ENCODE measurements at regions not wholly inside any gene's neighbourhood (a gene's known extent, or its start where the extent isn't known, plus 50 kb on each side); places are given as distances from the start of the nearest gene placed in this dataset.

GRCh38 chr2:106653465-106653864, 166.3 kb downstream of the CD8B2 start:
- TF ChIP-seq EZH2phosphoT487 (IDR thresholded peaks at IDR 0.05; ENCODE audit: low read depth, severe bottlenecking, unreplicated experiment), result no peak
- TF ChIP-seq EZH2 (IDR thresholded peaks at IDR 0.05; ENCODE audit: borderline replicate concordance), result no peak
- no peak for TF ChIP-seq CTCF (IDR thresholded peaks at IDR 0.05; ENCODE audit: poor library complexity)
- no peaks in the 10 kb centered on the region for H3K79me2 ChIP-seq
- 91% methylated on average over 6 of the region's 6 CpGs for WGBS (ENCODE audit: low lambda C conversion rate, missing lambda C conversion rate)
- no peak overlapping the region for H2AFZ ChIP-seq
- no peak overlapping the region for H3K27ac ChIP-seq
- no peaks in the 10 kb centered on the region for H3K27me3 ChIP-seq
- H3K4me3 ChIP-seq, result no peak overlapping the region
- H3K4me2 ChIP-seq, result no peak overlapping the region
- H4K20me1 ChIP-seq (ENCODE audit: insufficient read depth, poor library complexity, severe bottlenecking), result no peaks in the 10 kb centered on the region
- H3K9me3 ChIP-seq (ENCODE audit: low read depth), result no peaks in the 10 kb centered on the region
- H3K36me3 ChIP-seq (replicated peaks; ENCODE audit: insufficient read depth, low read depth), result no peaks in the 10 kb centered on the region
- no peak for DNase-seq (ENCODE audit: low spot score)
- no peaks in the 10 kb centered on the region for H3K4me1 ChIP-seq (ENCODE audit: insufficient read depth)
- H3K9me2 ChIP-seq (replicated peaks; ENCODE audit: insufficient read depth), result no peaks in the 10 kb centered on the region

- no peak overlapping the region for H3K27ac ChIP-seq
- no peak overlapping the region for H2AFZ ChIP-seq
- no peak for TF ChIP-seq CTCF (IDR thresholded peaks at IDR 0.05; ENCODE audit: poor library complexity)
- no peak for TF ChIP-seq EZH2 (IDR thresholded peaks at IDR 0.05; ENCODE audit: borderline replicate concordance)
- TF ChIP-seq EZH2phosphoT487 (IDR thresholded peaks at IDR 0.05; ENCODE audit: low read depth, severe bottlenecking, unreplicated experiment), result no peak
- DNase-seq (ENCODE audit: low spot score), result no peak
- WGBS (ENCODE audit: low lambda C conversion rate, missing lambda C conversion rate), result 90% methylated on average over 4 of the region's 4 CpGs
- H3K9me2 ChIP-seq (replicated peaks; ENCODE audit: insufficient read depth), result no peaks in the 10 kb centered on the region
- H3K9me3 ChIP-seq (ENCODE audit: low read depth), result no peaks in the 10 kb centered on the region
- H3K27me3 ChIP-seq, result no peaks in the 10 kb centered on the region
- no peaks in the 10 kb centered on the region for H4K20me1 ChIP-seq (ENCODE audit: insufficient read depth, poor library complexity, severe bottlenecking)
- no peak overlapping the region for H3K4me3 ChIP-seq
- no peaks in the 10 kb centered on the region for H3K4me1 ChIP-seq (ENCODE audit: insufficient read depth)
- H3K36me3 ChIP-seq (replicated peaks; ENCODE audit: insufficient read depth, low read depth), result no peaks in the 10 kb centered on the region
- no peaks in the 10 kb centered on the region for H3K79me2 ChIP-seq
- no peak overlapping the region for H3K4me2 ChIP-seq
Observed at GRCh38 chr2:106658616-106659015, 171.5 kb downstream of the CD8B2 start.

GRCh38 chr2:106664669-106665068, 177.5 kb downstream of the CD8B2 start:
- Histone ChIP-seq H3K27ac (no peak overlapping the region), H3K79me2 (no peaks in the 10 kb centered on the region), H3K9me3 (ENCODE audit: low read depth) (no peaks in the 10 kb centered on the region), H2AFZ (no peak overlapping the region), H3K4me3 (no peak overlapping the region), H4K20me1 (ENCODE audit: insufficient read depth, poor library complexity, severe bottlenecking) (no peaks in the 10 kb centered on the region), H3K4me1 (ENCODE audit: insufficient read depth) (no peaks in the 10 kb centered on the region), H3K36me3 (replicated peaks; ENCODE audit: insufficient read depth, low read depth) (no peaks in the 10 kb centered on the region), H3K27me3 (no peaks in the 10 kb centered on the region), H3K4me2 (no peak overlapping the region), H3K9me2 (replicated peaks; ENCODE audit: insufficient read depth) (no peaks in the 10 kb centered on the region)
- WGBS (ENCODE audit: low lambda C conversion rate, missing lambda C conversion rate), result 70% methylated on average over 3 of the region's 3 CpGs
- TF ChIP-seq EZH2phosphoT487 (IDR thresholded peaks at IDR 0.05; ENCODE audit: low read depth, severe bottlenecking, unreplicated experiment), result no peak
- no peak for DNase-seq (ENCODE audit: low spot score)

- no peak overlapping the region for H3K4me3 ChIP-seq
- H3K4me1 ChIP-seq (ENCODE audit: insufficient read depth), result no peaks in the 10 kb centered on the region
- no peak overlapping the region for H3K27ac ChIP-seq
- WGBS (ENCODE audit: low lambda C conversion rate, missing lambda C conversion rate), result 83% methylated on average over 2 of the region's 2 CpGs
- no peaks in the 10 kb centered on the region for H3K27me3 ChIP-seq
- no peaks in the 10 kb centered on the region for H3K36me3 ChIP-seq (replicated peaks; ENCODE audit: insufficient read depth, low read depth)
- H3K4me2 ChIP-seq, result no peak overlapping the region
- H3K9me3 ChIP-seq (ENCODE audit: low read depth), result no peaks in the 10 kb centered on the region
- H3K9me2 ChIP-seq (replicated peaks; ENCODE audit: insufficient read depth), result no peaks in the 10 kb centered on the region
- TF ChIP-seq EZH2 (IDR thresholded peaks at IDR 0.05; ENCODE audit: borderline replicate concordance) (no peak), EZH2phosphoT487 (IDR thresholded peaks at IDR 0.05; ENCODE audit: low read depth, severe bottlenecking, unreplicated experiment) (no peak), CTCF (IDR thresholded peaks at IDR 0.05; ENCODE audit: poor library complexity) (no peak)
- H3K79me2 ChIP-seq, result no peaks in the 10 kb centered on the region
- no peak for DNase-seq (ENCODE audit: low spot score)
- H4K20me1 ChIP-seq (ENCODE audit: insufficient read depth, poor library complexity, severe bottlenecking), result no peaks in the 10 kb centered on the region
- H2AFZ ChIP-seq, result no peak overlapping the region
Observed at GRCh38 chr2:106667478-106668070, 180.4 kb downstream of the CD8B2 start.

Measured in hepatocyte (in vitro differentiated cells).